TTC549 (cell line): ENCODE measurements at regions not wholly inside any gene's neighbourhood (a gene's known extent, or its start where the extent isn't known, plus 50 kb on each side); places are given as distances from the start of the nearest gene placed in this dataset.

Experiments
- FAIRE-seq: peaks from 2 replicates; lab custom pipeline; 2012; peaks lifted over from hg19 to GRCh38; lab: Jason Lieb, UNC

- FAIRE-seq, result no peak
Measured at GRCh38 chr6:104031346-104031745, 828.4 kb downstream of the HACE1 start.

- no peak for FAIRE-seq
Measured at GRCh38 chr6:104022126-104022525, 837.6 kb downstream of the HACE1 start.

DNA sequence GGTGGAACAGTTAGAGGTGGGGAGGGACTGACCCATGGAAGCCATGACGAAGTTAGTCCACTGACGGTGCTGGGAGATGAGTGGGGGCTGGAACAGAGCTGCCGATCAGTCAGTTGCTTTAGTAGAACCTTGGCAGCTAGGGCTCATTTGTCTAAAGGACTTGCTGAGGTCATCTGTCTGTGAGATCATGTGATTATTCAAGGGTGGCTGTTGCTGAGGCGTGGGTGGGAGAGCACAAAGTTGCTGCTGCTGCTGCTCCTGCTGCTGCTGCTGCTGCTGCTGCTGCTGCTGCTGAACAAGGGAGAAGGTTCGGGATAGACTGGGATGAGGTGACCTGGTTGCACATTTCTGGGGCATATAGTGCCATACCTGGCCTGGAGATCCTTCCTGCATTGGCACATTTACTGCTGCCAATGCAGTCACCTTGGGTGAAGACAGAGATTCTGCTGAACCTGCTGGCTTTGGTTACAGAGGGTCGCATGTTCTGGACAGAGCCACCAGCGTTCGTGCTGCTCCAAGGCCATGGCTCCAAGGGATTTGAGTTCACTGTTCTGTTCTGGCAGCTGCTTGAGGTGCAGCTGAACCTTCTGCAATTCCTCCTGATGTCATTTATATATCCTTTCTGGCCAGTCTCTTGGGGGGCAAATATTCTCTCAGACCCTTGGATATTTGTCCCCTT lies 840.5 kb downstream of the HACE1 start:
- no peak for FAIRE-seq

DNA sequence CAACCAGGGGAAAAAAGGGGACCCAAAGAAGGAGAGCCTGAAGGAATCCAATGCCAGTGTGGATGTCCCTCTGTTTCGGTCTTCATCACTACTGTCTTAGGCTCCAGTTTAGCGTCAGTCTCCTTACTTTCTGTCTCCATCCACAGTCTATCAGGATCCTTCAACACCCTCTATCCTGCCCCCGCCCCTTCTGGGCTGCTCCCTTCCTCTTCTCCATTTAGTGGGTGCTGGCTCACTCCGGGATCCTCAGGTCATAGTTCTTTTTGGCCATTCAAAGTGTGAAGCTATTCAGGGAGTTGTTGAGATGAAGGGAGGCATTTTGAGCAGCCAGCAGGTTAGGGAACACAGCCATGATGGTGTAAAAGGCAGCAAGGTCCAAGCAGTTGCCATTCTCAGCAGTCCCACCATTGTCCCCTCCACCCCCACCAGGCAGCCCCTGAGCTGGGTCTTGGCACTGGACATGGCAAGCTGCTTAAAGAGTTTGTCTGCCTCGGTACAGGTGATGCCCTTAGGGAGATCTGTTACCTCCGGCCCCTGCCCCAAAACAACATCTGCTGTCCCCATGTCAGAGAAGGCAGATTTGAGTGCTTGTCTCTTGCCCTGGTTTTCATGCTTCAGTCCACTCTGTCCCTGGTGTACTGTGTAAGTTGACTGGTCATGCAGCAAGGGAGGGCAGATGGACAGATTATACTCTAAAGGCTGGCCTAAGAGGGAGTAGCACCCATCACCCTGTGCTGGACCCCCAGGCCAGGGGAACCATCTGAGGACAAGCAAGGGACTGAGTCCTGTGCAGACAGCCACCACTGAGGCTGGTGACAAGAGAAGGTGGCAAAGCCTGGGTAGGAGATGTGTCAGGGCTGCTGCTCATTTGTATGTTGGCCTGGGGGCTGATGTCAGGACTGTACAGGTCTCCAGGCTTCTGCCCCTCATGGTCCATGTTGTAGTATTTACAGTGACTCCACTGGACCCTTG lies 842.0 kb downstream of the HACE1 start:
- no peak for FAIRE-seq

GRCh38 chr6:104014163-104014959 lies 845.4 kb downstream of the HACE1 start:
- FAIRE-seq, result no peak

- no peak for FAIRE-seq
Measured at GRCh38 chr6:104013312-104013971, 846.3 kb downstream of the HACE1 start.

- no peak for FAIRE-seq
Measured at GRCh38 chr6:104010897-104011296, 848.8 kb downstream of the HACE1 start.

- no peak for FAIRE-seq
Measured at GRCh38 chr6:104003803-104004516, 855.8 kb downstream of the HACE1 start.

GRCh38 chr6:103995571-103995970 lies 864.1 kb downstream of the HACE1 start:
- FAIRE-seq, result no peak

- FAIRE-seq, result no peak
Measured at GRCh38 chr6:103983860-103984259, 875.9 kb downstream of the HACE1 start.

- no peak for FAIRE-seq
Measured at GRCh38 chr6:103983011-103983410, 876.7 kb downstream of the HACE1 start.

GRCh38 chr6:103982574-103982973 lies 877.1 kb downstream of the HACE1 start:
- FAIRE-seq, result no peak

- no peak for FAIRE-seq
Measured at GRCh38 chr6:103979308-103979707, 880.4 kb downstream of the HACE1 start.

DNA sequence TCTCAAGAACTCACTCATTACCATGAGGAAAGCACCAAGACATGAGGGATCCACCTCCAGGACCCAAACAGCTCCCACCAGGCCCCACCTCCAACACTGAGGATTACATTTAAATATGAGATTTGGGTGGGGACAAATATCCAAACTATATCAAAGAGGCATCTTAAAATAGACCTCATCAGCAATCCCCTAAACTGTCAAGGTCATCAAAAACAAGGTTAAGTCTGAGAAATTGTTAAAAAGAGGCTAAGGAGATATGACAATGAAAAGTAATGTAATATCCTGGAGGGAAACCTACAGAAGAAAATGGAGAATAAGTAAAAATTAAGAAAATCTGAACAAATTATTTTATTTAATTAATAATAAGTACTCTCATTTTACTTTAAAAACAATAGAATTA lies 922.3 kb downstream of the HACE1 start:
- no peak for FAIRE-seq

DNA sequence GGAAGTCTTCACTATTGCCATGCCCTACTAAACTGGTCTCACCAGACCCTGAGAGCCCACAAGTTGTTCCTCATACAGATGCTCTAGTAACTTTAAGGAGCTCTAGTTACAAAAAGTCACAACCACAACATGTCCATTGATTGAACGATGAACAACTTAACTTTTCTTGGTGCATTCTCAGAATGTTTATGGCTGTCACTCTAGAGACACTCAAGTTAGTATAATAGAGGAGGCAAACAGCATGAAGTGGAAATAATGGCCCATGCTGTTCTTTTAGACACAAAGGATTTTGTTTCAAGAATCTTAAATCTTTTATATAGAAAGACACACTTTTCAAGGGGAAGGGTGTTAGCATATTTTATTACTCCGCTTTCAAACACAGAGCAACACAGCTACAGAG lies 934.4 kb downstream of the HACE1 start:
- FAIRE-seq, result no peak

- FAIRE-seq, result no peak
Measured at GRCh38 chr6:103910018-103910417, 949.7 kb downstream of the HACE1 start.

- FAIRE-seq, result no peak
Measured at GRCh38 chr6:103908898-103909297, 950.8 kb downstream of the HACE1 start.

DNA sequence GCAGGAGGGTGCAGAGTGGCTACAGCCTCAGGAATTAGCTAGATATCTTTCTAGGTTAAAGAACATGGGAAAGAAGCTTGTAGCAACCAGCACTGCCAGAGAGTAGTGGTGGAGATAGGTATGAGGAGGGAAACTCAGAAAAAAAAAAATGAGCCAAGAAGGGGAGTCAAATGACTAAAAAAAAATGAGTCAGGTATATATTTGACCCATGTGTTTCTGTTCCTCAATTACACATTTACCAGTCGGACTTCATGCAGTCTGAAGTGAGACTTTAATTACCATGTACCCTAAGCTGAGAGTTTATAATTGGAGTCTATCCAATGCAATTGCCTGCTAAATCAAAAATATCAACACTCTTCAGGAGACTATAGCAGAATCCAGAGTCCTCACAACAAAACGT lies 964.6 kb downstream of the HACE1 start:
- no peak for FAIRE-seq

DNA sequence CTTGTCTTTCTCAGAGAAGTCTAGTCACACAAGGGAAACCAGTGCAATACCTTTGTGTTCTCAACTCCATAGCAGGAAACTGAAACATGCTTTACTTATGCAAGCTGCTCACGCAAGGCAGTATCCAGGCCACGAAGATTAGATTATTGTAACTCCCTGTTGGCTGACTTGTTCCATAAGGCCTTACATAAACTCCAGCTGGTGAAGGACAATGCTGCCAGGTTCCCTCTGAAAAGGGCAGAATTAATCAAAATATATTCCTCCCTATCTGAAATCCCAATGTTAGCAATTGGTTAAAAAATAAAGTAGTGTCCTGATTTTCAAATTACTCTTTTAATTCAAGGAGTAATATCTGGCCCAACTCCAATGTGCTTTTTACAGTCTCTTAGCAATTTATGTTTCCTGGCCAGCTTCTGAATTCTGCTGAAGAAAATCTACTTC lies 966.6 kb downstream of the HACE1 start:
- no peak for FAIRE-seq

DNA sequence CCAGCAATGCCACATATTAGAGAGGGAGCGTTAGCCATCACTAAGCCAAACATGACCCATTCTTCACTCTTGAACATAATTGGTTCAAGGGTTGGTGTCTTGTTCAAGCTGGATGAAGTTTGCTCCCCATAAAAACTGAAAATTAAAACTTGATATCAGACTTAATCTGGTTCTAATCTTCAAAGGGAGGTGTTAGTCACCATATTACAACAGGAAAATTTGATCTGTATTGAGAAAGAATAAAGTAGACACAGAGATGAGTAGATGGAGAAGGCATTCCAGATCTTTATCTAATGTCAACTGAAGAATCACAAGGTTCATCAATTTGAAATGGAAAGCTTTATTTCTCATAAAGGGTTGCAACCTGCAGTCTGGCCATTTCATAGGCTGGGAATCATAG lies 972.8 kb downstream of the HACE1 start:
- no peak for FAIRE-seq

GRCh38 chr6:103885446-103885845 lies 974.3 kb downstream of the HACE1 start:
- no peak for FAIRE-seq
